ENCODE measurements at regions not wholly inside any gene's neighbourhood (a gene's known extent, or its start where the extent isn't known, plus 50 kb on each side); places are given as distances from the start of the nearest gene placed in this dataset.

- TF ChIP-seq CTCF (IDR thresholded peaks at IDR 0.05): no peak
- Histone ChIP-seq H3K27ac (no peak overlapping the region), H3K27me3 (no peaks in the 10 kb centered on the region), H3K36me3 (no peaks in the 10 kb centered on the region), H3K4me1 (no peaks in the 10 kb centered on the region), H3K4me3 (no peak overlapping the region), H3K9me3 (peaks cover 0 to 10% of the 10 kb centered on the region in 2 donors)
- ATAC-seq (no peak), DNase-seq (no peak)
- intact Hi-C loops (cut with DNase I): no loop called here
Observed at GRCh38 chr2:234733795-234734600, 217.8 kb upstream of the SH3BP4 start.

- H3K4me3 ChIP-seq: no peak overlapping the region
- H3K27ac ChIP-seq: no peak overlapping the region
- TF ChIP-seq CTCF (IDR thresholded peaks at IDR 0.05): no peak
- ATAC-seq: no peak
- H3K36me3 ChIP-seq: no peaks in the 10 kb centered on the region
- no peak for DNase-seq
- H3K4me1 ChIP-seq: no peaks in the 10 kb centered on the region
- H3K9me3 ChIP-seq: peaks cover 0 to 10% of the 10 kb centered on the region in 2 donors
- intact Hi-C loops (cut with DNase I): no loop called here
- H3K27me3 ChIP-seq: no peaks in the 10 kb centered on the region
Observed at GRCh38 chr2:234733093-234733489, 218.7 kb upstream of the SH3BP4 start.

- intact Hi-C loops (cut with DNase I): no loop called here
- Histone ChIP-seq H3K9me3 (peaks cover 0 to 10% of the 10 kb centered on the region in 2 donors), H3K4me1 (no peaks in the 10 kb centered on the region), H3K27me3 (no peaks in the 10 kb centered on the region), H3K27ac (no peak overlapping the region), H3K4me3 (no peak overlapping the region), H3K36me3 (no peaks in the 10 kb centered on the region)
- ATAC-seq: no peak
- TF ChIP-seq CTCF (IDR thresholded peaks at IDR 0.05): no peak
- no peak for DNase-seq
Observed at GRCh38 chr2:234732404-234733092, 219.3 kb upstream of the SH3BP4 start.

GRCh38 chr2:234731236-234731635 lies 220.6 kb upstream of the SH3BP4 start:
- Histone ChIP-seq H3K4me3 (no peak overlapping the region), H3K4me1 (no peaks in the 10 kb centered on the region), H3K27ac (no peak overlapping the region), H3K36me3 (no peaks in the 10 kb centered on the region), H3K9me3 (peaks cover 0 to 10% of the 10 kb centered on the region in 2 donors), H3K27me3 (no peaks in the 10 kb centered on the region)
- no peak for DNase-seq
- ATAC-seq: no peak
- intact Hi-C loops (cut with DNase I): no loop called here
- no peak for TF ChIP-seq CTCF (IDR thresholded peaks at IDR 0.05)

- no peak overlapping the region for H3K4me3 ChIP-seq
- ATAC-seq (no peak), DNase-seq (no peak)
- no peaks in the 10 kb centered on the region for H3K4me1 ChIP-seq
- no peak overlapping the region for H3K27ac ChIP-seq
- no peaks in the 10 kb centered on the region for H3K27me3 ChIP-seq
- intact Hi-C loops (cut with DNase I): no loop called here
- H3K36me3 ChIP-seq: no peaks in the 10 kb centered on the region
- H3K9me3 ChIP-seq: peaks cover 0 to 3% of the 10 kb centered on the region in 2 donors
- no peak for TF ChIP-seq CTCF (IDR thresholded peaks at IDR 0.05)
Observed at GRCh38 chr2:234730066-234730640, 221.7 kb upstream of the SH3BP4 start.

Data from left lung (tissue), 4 donors.